ENCODE measurements at regions not wholly inside any gene's neighbourhood (a gene's known extent, or its start where the extent isn't known, plus 50 kb on each side); places are given as distances from the start of the nearest gene placed in this dataset.
"Not testable (repeated sequence)": the region's sequence is repeated elsewhere in the genome, so short reads cannot be mapped to it uniquely, and the experiment has no call there.

GRCh38 chr3:110248666-110249065, 823.0 kb upstream of the NECTIN3 start:
- no peak for DNase-seq

DNA sequence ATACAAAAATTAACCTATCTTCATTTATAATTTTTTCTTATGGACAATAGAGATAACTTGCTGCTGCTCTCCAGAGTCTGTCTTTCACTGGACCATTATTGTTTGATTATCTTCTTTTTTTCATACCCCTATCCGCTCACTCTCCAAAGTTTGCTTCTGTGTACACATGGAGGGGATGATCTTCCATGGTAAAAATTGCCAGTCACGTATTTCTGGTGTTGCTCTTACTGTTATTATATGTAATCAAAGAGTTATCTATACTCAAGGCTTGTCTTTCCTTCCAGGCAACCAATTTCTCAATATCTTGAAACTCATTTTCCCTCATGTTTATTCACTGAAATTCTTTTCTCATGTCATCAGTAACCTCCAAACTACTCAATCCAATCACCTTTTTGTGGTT, 817.8 kb upstream of the NECTIN3 start:
- no peak for DNase-seq

DNA sequence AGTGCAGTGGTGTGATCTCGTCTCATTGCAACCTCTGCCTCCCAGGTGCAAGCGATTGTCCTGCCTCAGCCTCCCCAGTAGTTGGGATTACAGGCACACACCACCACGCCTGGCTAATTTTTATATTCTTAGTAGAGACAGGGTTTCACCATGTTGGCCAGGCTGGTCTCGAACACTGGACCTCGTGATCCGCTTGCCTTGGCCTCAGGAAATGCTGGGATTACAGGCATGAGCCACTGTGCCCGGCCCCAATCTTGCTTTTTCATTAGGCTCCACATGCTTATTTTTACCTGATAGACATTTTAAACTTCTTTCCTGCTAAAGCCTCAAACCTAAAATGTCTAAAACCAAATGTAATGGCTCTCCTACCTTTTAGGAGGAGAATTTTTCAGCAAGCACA, 817.0 kb upstream of the NECTIN3 start:
- no peak for DNase-seq

- no peak for DNase-seq
These were observed 810.5 kb upstream of the NECTIN3 start for GRCh38 chr3:110261141-110261540.

GRCh38 chr3:110262896-110263295, 808.7 kb upstream of the NECTIN3 start:
- no peak for DNase-seq

- DNase-seq: no peak
These were observed 806.3 kb upstream of the NECTIN3 start for GRCh38 chr3:110265302-110265701.

DNA sequence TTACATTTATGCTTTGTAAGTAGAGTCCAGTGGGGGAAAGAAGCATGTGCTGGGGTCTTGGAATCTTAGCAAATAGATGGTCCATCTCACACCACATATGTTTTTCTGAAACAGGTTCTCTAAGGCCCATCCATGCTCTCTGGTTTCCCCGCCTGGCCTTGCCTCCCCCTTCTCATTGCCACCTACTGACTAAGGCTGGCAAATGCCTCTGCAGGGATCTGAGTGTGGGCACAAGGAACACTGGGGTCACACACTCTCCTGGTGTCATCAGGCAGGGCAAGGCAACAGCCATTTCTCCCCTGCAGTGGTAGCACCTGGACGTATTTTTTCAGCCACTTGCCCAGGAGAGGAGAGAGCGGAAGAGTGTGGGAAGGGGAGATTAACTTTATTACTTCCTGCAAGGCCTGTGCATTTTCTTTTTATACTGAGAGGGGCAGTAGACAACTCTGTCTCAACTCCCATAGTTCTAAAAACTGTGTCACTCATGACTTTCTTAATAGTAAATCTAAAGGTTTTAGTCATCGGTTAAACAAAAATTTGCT, 804.2 kb upstream of the NECTIN3 start:
- no peak for DNase-seq

- no peak for DNase-seq
These were observed 799.1 kb upstream of the NECTIN3 start for GRCh38 chr3:110272525-110272924.

DNA sequence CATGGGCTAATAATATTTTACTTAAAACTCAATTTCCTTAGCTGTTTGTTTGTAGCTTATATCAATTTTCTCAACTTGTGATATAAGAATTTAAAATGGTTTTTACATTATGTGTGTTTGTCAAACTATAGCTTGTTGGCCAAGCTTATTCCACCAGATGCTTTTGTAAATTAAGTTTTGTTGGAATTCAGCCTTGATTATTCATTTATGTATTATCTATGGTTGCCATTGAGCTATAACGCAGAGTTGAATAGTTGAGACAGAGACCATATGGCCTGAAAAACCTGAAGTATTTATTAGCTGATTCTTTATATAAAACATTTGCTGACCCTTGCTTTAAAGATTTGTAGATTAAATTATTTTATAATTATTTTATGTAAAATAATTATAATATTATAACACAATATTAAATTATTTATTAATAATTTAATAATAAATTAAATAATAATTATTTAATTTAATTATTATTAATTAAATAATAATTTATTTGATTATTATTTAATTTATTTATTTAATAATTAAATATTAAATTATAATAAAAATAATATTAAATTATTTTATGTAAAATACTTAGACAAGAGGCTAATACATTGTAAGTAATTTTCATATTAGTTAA, 779.6 kb upstream of the NECTIN3 start:
- DNase-seq: no peak

- DNase-seq: no peak
These were observed 778.0 kb upstream of the NECTIN3 start for GRCh38 chr3:110293660-110294059.

DNA sequence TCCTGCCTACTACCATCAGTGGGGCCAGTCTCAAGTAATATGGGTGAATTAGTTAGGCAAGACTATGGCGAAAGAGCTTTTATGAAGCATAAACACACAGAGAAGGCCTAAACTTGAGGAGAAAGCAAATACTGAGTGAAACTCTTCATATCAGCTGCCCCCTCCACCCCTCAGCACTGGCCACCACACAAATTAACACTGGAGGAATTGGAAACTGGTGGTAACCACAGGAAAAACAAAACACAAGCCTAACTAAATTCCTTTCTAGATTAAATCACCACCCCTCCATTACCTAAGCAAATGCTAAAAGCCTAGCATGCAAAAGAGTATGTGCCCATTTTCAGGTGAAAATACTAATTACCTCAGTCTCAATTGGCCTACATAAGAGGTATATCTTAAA, 774.7 kb upstream of the NECTIN3 start:
- DNase-seq: no peak

- DNase-seq: no peak
These were observed 769.8 kb upstream of the NECTIN3 start for GRCh38 chr3:110301781-110302180.

DNA sequence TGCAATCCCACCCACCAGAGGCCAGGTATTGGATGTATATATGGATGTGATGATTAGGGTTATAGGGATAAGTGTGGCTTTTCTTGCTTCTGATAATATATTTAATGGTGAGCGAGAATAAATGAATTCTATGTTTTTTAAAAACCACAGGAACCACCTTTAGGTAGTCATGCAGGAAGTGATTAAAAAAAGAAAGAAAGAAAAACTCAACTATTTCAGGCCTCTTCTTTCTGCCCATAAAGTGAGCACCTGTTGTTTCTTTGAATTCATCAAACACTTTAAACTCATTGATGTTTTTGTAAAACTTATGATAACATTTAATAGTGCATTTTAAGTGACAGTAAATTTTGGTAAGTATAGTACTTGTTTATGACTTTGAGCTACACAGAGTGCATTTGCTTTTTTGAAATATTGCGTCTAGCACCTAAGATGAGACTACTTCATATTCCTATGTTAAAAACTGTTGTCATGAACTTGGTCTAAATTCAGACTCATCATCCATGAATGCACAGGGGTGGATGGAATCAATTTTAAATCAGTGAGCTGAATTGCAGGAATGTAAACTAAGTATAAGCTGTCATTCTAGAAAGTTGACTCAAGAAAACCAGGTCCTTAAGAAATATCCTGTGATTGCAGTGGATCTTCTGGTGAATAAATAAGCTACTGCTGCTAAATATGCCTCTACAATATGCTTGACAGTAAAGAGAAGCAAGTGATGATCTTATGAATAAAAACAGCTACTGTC, 764.4 kb upstream of the NECTIN3 start:
- no peak for DNase-seq

DNA sequence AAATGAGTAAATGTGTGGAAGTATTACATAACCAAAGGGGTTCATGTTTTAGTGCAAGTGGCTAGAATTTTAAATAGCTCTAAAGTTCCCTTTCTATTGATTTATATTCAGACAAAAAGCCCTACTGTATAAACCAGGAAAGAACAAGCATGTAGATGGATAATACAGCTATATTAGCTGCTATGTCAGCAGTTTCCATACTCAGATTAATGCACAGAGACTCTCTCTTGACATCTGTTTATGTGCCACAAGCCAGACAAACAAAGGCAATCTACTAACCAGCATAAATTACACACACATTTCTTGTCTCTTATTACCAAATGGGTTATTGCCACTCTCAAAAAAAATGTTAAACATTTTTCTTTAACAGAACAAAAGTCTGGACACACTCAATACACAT, 760.1 kb upstream of the NECTIN3 start:
- no peak for DNase-seq

DNA sequence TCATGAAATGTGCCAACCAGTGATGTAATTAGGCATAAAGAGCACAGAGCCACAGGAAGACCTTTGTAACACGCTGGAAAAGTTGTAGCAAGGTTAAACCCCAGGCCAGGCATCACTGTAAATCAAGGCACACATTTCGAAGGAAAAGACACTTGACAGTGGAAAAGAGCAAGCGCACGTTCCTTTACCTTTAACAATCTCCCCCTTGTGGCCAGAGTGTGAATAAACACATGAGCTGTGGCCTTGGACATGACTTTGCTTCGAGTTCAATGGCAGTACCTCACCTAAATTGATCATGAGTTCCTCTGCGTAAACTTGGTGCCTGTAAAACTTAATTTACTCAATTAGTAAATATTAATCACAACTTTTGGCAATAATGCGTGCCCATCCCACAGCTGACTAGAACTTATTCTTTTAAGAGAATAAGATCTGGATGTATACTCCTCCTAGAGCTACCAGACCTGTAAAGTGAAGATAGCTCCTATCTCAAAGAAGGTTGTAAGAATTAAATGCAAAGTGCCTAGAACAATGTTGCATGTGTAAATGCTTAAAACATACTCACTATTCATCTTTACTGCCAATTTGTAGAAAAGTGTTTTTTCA, 757.0 kb upstream of the NECTIN3 start:
- DNase-seq: peak; percentile 71

DNA sequence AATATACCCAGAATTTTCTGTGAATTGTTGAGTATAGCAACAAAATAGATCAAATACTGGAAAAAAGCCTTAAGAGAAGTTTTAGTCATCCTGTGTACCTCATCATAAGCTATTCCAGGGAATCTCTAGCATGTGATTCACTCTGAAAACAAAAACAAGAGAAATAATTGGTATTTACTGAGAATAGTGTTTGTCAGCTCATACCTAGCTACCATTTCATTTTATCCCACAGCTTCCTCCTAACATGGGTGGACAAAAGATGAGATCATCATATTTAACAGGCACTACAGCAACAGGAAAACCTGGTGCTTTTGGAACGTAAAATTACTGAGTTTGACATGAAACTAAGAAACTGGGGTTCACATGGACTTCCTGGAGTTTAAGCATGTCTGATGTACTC, 753.5 kb upstream of the NECTIN3 start:
- DNase-seq: no peak

GRCh38 chr3:110323349-110323748, 748.3 kb upstream of the NECTIN3 start:
- DNase-seq: no peak

GRCh38 chr3:110324171-110324705, 747.4 kb upstream of the NECTIN3 start:
- DNase-seq: no peak

DNA sequence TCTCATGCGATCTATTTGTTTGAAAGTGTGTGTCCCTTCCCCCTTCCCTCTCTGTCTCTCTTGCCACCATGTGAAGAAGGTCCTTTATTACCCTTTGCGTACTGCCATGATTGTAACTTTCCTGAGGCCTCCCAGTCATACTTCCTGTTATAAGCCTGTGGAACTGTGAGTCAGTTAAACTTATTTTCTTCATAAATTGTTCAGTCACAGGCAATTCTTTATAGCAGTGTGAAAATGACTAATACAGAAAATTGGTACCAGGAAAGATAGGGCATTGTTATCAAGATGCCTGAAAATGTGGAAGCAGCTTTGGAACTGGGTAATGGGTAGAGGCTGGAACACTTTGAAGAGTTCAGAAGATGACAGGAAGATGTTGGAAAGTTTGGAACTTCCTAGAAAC, 743.7 kb upstream of the NECTIN3 start:
- DNase-seq: no peak

DNA sequence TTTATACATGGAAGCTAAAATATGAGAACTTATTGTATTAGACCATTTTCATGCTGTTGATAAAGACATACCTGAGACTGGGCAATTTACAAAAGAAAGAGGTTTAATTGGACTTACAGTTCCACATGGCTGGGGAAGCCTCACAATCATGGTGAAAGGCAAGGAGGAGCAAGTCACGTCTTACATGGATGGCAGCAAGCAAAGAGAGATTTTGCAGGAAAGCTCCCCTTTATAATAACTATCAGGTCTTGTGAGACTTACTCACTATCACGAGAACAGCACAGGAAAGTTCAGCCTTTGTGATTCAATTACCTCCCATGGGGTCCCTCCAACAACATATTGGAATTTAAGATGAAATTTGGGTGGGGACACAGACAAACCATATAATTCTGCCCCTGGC, 740.1 kb upstream of the NECTIN3 start:
- DNase-seq: not testable (repeated sequence)

DNA sequence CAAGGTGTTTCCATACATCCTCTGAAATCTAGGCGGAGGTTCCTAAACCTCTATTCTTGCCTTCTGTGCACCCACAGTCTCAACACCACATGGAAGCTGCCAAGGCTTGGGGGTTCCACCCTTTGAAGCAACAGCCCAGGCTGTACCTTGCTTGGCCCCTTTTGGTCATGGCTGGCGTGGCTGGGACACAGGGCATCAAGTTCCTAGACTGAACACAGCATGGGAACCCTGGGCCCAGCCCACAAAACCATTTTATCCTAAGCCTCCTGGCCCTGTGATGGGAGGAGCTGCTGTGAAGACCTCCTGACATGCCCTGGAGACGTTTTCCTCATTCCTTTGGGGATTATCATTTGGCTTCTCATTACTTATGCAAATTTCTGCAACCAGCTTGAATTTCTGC, 739.0 kb upstream of the NECTIN3 start:
- no peak for DNase-seq

DNA sequence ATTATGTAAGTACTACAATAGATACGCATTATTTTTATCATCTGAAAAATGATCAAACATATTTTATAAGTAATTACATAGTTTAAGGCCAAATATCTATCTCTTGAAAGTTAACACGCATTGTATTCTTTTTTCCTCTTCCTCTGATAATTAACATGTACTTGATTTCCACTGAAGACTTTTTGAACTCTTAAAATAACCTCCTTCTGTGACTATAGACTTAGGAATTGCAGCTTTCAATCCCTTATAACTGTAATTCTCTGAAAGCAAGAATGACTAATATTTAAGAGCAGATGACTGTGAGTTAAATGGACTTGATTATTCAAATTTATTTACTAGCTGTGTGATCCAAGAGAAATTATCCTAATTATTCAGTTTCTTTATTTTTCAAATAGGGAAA, 730.6 kb upstream of the NECTIN3 start:
- no peak for DNase-seq

- no peak for DNase-seq
These were observed 728.2 kb upstream of the NECTIN3 start for GRCh38 chr3:110343376-110343775.

- no peak for DNase-seq
These were observed 727.7 kb upstream of the NECTIN3 start for GRCh38 chr3:110343945-110344344.
